ENCODE measurements at regions not wholly inside any gene's neighbourhood (a gene's known extent, or its start where the extent isn't known, plus 50 kb on each side); places are given as distances from the start of the nearest gene placed in this dataset.

DNA sequence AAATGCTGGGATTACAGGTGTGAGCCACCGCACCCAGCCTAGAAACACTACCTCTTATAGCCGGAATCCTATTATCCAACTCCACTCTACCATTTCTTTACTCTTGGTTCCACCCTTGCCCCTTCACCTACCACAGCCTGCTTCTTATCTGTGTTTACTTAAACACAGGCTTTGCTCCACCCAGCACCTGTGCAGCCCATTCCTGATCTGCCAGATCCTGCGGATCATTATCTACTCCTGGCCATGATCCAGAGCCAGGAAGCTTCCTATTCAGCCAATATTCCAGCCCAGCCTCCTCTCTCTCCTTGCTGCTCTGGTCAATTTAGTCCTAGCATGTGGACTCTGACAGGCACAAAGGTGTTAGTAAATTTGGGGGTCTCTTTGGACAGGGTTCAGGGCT lies 98.8 kb upstream of the MED13 start:
- WGBS, 2 donors: 74 to 86% methylated on average over 3 of the region's 3 CpGs
- Histone ChIP-seq H3K4me3 (no peak overlapping the region), H3K4me1 (no peaks in the 10 kb centered on the region), H3K27ac (no peak overlapping the region), H3K9me3 (no peaks in the 10 kb centered on the region), H3K27me3 (peaks cover 0 to 17% (median 0%) of the 10 kb centered on the region in 7 donors), H3K36me3 (no peaks in the 10 kb centered on the region)
- TF ChIP-seq, protein P1, sequence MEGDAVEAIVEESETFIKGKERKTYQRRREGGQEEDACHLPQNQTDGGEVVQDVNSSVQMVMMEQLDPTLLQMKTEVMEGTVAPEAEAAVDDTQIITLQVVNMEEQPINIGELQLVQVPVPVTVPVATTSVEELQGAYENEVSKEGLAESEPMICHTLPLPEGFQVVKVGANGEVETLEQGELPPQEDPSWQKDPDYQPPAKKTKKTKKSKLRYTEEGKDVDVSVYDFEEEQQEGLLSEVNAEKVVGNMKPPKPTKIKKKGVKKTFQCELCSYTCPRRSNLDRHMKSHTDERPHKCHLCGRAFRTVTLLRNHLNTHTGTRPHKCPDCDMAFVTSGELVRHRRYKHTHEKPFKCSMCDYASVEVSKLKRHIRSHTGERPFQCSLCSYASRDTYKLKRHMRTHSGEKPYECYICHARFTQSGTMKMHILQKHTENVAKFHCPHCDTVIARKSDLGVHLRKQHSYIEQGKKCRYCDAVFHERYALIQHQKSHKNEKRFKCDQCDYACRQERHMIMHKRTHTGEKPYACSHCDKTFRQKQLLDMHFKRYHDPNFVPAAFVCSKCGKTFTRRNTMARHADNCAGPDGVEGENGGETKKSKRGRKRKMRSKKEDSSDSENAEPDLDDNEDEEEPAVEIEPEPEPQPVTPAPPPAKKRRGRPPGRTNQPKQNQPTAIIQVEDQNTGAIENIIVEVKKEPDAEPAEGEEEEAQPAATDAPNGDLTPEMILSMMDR (IDR thresholded peaks at IDR 0.05): no peak
- DNase-seq (no peak), ATAC-seq (no peak)
- intact Hi-C loops (cut with DNase I): no loop called here

- TF ChIP-seq, protein P1 (IDR thresholded peaks at IDR 0.05): no peak
- intact Hi-C loops (cut with DNase I): no loop called here
- peaks cover 0 to 21% (median 0%) of the 10 kb centered on the region in 7 donors for H3K27me3 ChIP-seq
- no peaks in the 10 kb centered on the region for H3K4me1 ChIP-seq
- H3K9me3 ChIP-seq: no peaks in the 10 kb centered on the region
- no peak overlapping the region for H3K27ac ChIP-seq
- DNase-seq (no peak), ATAC-seq (no peak)
- no peaks in the 10 kb centered on the region for H3K36me3 ChIP-seq
- no peak overlapping the region for H3K4me3 ChIP-seq
- 67 to 76% methylated on average over 3 of the region's 3 CpGs for WGBS, 2 donors
Observed at GRCh38 chr17:62162898-62163297, 97.8 kb upstream of the MED13 start.

DNA sequence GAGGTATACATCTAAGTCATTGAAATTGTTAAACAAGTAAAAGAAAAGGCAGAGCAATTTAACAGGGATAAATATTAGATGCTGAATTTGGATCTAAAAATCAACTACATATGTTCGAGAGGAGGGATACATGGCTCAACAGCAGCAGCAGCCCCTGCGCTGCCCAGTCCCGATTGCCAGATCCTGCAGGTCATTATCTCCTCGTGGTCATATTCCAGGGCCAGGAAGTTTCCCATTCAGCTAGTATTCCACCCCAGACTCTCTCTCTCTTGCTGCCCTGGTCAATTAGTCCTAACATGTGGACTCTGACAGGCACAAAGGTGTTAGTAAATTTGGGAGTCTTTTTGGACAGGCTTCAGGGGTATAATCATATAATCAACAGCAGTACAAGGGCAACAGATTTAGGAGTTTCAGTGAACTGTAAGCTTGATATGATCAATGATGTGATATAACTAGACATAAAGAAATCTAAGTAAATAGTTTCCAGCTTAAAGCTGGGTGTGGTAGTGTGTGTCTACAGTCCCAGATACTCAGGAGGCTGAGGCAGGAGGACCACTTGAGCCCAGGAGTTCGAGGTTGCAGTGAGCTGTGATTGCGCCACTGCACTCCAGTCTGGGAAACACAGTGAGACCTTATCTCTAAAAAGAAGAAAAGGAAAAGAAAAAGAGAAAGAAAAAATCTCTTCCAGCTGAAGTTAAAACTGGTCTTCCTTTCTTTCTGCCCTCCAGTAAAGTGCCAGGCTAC lies 96.5 kb upstream of the MED13 start:
- no peak for DNase-seq
- ATAC-seq: no peak
- Histone ChIP-seq H3K4me1 (no peaks in the 10 kb centered on the region), H3K36me3 (no peaks in the 10 kb centered on the region), H3K27me3 (peaks cover 0 to 8% (median 0%) of the 10 kb centered on the region in 7 donors), H3K27ac (no peak overlapping the region), H3K4me3 (no peak overlapping the region), H3K9me3 (no peaks in the 10 kb centered on the region)
- WGBS, 2 donors: 74 to 79% methylated on average over 6 of the region's 6 CpGs
- intact Hi-C loops (cut with DNase I): no loop called here
- TF ChIP-seq, protein P1 (IDR thresholded peaks at IDR 0.05): no peak

DNA sequence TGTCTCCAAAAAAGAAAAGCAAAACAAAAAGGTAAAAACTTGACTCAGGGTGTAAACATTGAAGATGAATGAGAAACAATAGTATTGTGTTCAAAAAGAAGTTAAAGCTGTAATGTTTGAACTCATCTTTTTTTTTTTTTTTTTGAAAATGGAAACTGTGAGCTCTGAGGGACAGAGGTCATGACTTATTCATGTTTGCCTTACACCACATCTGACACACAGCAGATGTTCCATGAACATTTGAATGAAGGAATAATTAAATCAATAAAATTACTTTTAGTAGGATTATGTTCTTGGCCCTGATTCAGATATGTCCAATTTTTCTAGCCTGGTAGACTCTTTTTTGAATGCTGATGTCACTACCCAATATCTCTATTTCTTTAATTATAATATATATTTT lies 95.7 kb upstream of the MED13 start:
- intact Hi-C loops (cut with DNase I): no loop called here
- Histone ChIP-seq H3K4me1 (no peaks in the 10 kb centered on the region), H3K27ac (no peak overlapping the region), H3K4me3 (no peak overlapping the region), H3K36me3 (no peaks in the 10 kb centered on the region), H3K27me3 (peaks cover 0 to 7% (median 0%) of the 10 kb centered on the region in 7 donors), H3K9me3 (no peaks in the 10 kb centered on the region)
- no peak for DNase-seq
- ATAC-seq: no peak
- TF ChIP-seq, protein P1 (IDR thresholded peaks at IDR 0.05): no peak
